GM23338 (cell line): ENCODE measurements at regions not wholly inside any gene's neighbourhood (a gene's known extent, or its start where the extent isn't known, plus 50 kb on each side); places are given as distances from the start of the nearest gene placed in this dataset.

Source experiments
- ATAC-seq: fragments of 200-7000 bp; cut with Tn5 transposase; 3 replicates; pipeline ENCODE4 v1.9.1; 2020
- DNase-seq: peaks from one replicate; pipeline ENCODE4 v3.0.0-alpha.2; 2015; ENCODE audit warnings: low spot score
- H2AFZ ChIP-seq: fragments of 200-600 bp; sonication (generic); 2 replicates; pipeline ENCODE4 v1.8.0; 2016; ENCODE audit warnings: antibody characterized with exemption, mild to moderate bottlenecking, moderate library complexity
- H3F3A ChIP-seq: fragments of 200-600 bp; sonication (generic); replicated peaks from 2 replicates; pipeline ENCODE4 v1.8.0; 2017; ENCODE audit warnings: antibody characterized with exemption, mixed run types, low read depth
- H3K27ac ChIP-seq: fragments of 200-600 bp; sonication (generic); 2 replicates; pipeline ENCODE4 v1.6.1; 2016; ENCODE audit warnings: low read depth
- H3K27me3 ChIP-seq: fragments of 200-600 bp; sonication (generic); 2 replicates; pipeline ENCODE4 v1.8.0; 2016; ENCODE audit warnings: mild to moderate bottlenecking, mixed run types, moderate library complexity; ENCODE audit not compliant: insufficient read depth
- H3K36me3 ChIP-seq: fragments of 200-600 bp; sonication (generic); 2 replicates; pipeline ENCODE4 v1.8.0; 2016; ENCODE audit warnings: mild to moderate bottlenecking; ENCODE audit not compliant: insufficient read depth
- H3K4me1 ChIP-seq: fragments of 200-600 bp; sonication (generic); 2 replicates; pipeline ENCODE4 v1.8.0; 2016; ENCODE audit warnings: mild to moderate bottlenecking, moderate library complexity; ENCODE audit not compliant: insufficient read depth
- H3K4me2 ChIP-seq: fragments of 200-600 bp; sonication (generic); 2 replicates; pipeline ENCODE4 v1.7.1; 2017; ENCODE audit warnings: mixed run types
- H3K4me3 ChIP-seq: fragments of 200-600 bp; sonication (generic); 2 replicates; pipeline ENCODE4 v1.6.1; 2016; ENCODE audit warnings: mixed run types
- H3K79me2 ChIP-seq: fragments of 200-600 bp; sonication (generic); replicated peaks from 2 replicates; pipeline ENCODE4 v1.8.0; 2017; ENCODE audit warnings: mild to moderate bottlenecking; ENCODE audit not compliant: insufficient read depth
- H3K9me2 ChIP-seq: fragments of 200-600 bp; sonication (generic); 2 replicates; pipeline ENCODE4 v1.8.0; 2017; ENCODE audit not compliant: insufficient read depth
- H4K20me1 ChIP-seq: fragments of 200-600 bp; sonication (generic); replicated peaks from 2 replicates; pipeline ENCODE4 v1.8.0; 2017; ENCODE audit warnings: mild to moderate bottlenecking; ENCODE audit not compliant: insufficient read depth
- H3K27ac Mint-ChIP-seq: 2 replicates; pipeline ENCODE4 v1.8.0; 2020; ENCODE audit warnings: inconsistent platforms, mild to moderate bottlenecking, moderate library complexity, mixed read lengths
- H3K27me3 Mint-ChIP-seq: 3 replicates; pipeline ENCODE4 v1.8.0; 2022; ENCODE audit warnings: low read depth, mild to moderate bottlenecking, moderate library complexity, mixed read lengths, inconsistent platforms; ENCODE audit not compliant: insufficient read depth, poor library complexity
- H3K36me3 Mint-ChIP-seq: 3 replicates; pipeline ENCODE4 v1.8.0; 2021; ENCODE audit warnings: low read depth, mild to moderate bottlenecking, inconsistent platforms, moderate library complexity, mixed read lengths
- H3K4me1 Mint-ChIP-seq: 3 replicates; pipeline ENCODE4 v1.8.0; 2020; ENCODE audit warnings: mild to moderate bottlenecking, inconsistent platforms, mixed read lengths
- H3K4me3 Mint-ChIP-seq: 3 replicates; pipeline ENCODE4 v1.8.0; 2021; ENCODE audit warnings: moderate library complexity, mild to moderate bottlenecking, inconsistent platforms, mixed read lengths
- H3K9me3 Mint-ChIP-seq: 3 replicates; pipeline ENCODE4 v1.8.0; 2020; ENCODE audit warnings: moderate library complexity, mild to moderate bottlenecking, inconsistent platforms, mixed read lengths
- CREB1 ChIP-seq: fragments of 250-450 bp; sonication (Bioruptor Pico); IDR thresholded peaks from 2 replicates; pipeline ENCODE4 v1.5.0; 2020; ENCODE audit warnings: low read depth, mild to moderate bottlenecking, moderate library complexity
- ETS1 ChIP-seq: IDR thresholded peaks from 2 replicates; pipeline ENCODE4 v1.6.1; 2016; ENCODE audit warnings: antibody characterized with exemption
- EZH2 ChIP-seq: fragments of 200-600 bp; sonication (generic); IDR thresholded peaks from one replicate; pipeline ENCODE4 v1.8.0; 2017; ENCODE audit warnings: antibody characterized with exemption, mild to moderate bottlenecking, low read depth; ENCODE audit not compliant: unreplicated experiment
- EZH2phosphoT487 ChIP-seq: fragments of 200-600 bp; sonication (generic); IDR thresholded peaks from one replicate; pipeline ENCODE4 v1.8.1; 2018; ENCODE audit warnings: antibody characterized with exemption; ENCODE audit not compliant: unreplicated experiment
- JUNB ChIP-seq: IDR thresholded peaks from one replicate; pipeline ENCODE4 v1.6.1; 2016; ENCODE audit warnings: antibody characterized with exemption; ENCODE audit not compliant: unreplicated experiment
- NANOG ChIP-seq: IDR thresholded peaks from 2 replicates; pipeline ENCODE4 v1.6.1; 2016; ENCODE audit warnings: antibody characterized with exemption, borderline replicate concordance
- POLR2AphosphoS5 ChIP-seq: IDR thresholded peaks from 2 replicates; pipeline ENCODE4 v1.6.1; 2016; ENCODE audit warnings: antibody characterized with exemption, low read depth
- STAT1 ChIP-seq: IDR thresholded peaks from one replicate; pipeline ENCODE4 v1.6.1; 2016; ENCODE audit warnings: antibody characterized with exemption; ENCODE audit not compliant: unreplicated experiment
- ZNF114 ChIP-seq: fragments of 250-450 bp; sonication (Bioruptor Pico); IDR thresholded peaks from 2 replicates; pipeline ENCODE4 v1.5.0; 2020; ENCODE audit warnings: mild to moderate bottlenecking, moderate library complexity
- ZNF331 ChIP-seq: fragments of 250-450 bp; sonication (Bioruptor Pico); IDR thresholded peaks from 2 replicates; pipeline ENCODE4 v1.5.0; 2020; ENCODE audit warnings: low read depth, mild to moderate bottlenecking, moderate library complexity
- TF ChIP-seq, protein P1 (sequence below), 2 experiments: fragments of 200-600 bp in 1 of 2; sonication (generic) in 1 of 2; conservative IDR thresholded peaks; 2 replicates each; pipeline versions ENCODE4 v1.5.1 to v1.6.1; 2016 to 2017; ENCODE audit warnings: antibody characterized with exemption in 2 of 2, low read depth in 2 of 2, mild to moderate bottlenecking in 2 of 2, moderate library complexity in 1 of 2
- TF ChIP-seq, protein P2 (sequence below): IDR thresholded peaks from one replicate; pipeline ENCODE4 v1.6.1; 2018; ENCODE audit warnings: antibody characterized with exemption; ENCODE audit not compliant: unreplicated experiment
- TF ChIP-seq, protein P3 (sequence below): fragments of 250-450 bp; sonication (Bioruptor Pico); IDR thresholded peaks from 2 replicates; pipeline ENCODE4 v1.5.0; 2020; ENCODE audit warnings: mild to moderate bottlenecking, moderate library complexity

DNA sequence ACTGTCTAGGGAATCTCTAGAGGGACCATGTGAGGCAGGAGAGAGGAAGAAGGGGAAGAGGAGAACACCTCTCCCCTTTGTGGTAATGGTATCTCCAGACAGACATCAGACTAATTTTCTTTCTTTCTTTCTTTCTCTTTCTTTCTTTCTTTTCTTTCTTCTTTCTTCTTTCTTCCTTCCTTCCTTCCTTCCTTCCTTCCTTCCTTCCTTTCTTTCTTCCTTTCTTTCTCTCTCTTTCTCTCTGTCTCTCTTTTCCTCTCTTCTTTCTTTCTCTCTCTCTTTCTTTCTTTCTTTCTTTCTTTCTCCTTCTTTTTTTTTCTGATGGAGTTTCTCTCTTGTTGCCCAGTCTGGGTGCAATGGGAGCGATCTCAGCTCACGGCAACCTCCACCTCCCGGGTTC, 73.2 kb upstream of the PAX2 start:
- Histone ChIP-seq H3K27ac (no peak overlapping the region), H3K27me3 (peaks cover 64% of the 10 kb centered on the region), H4K20me1 (no peaks in the 10 kb centered on the region; the same call in 1 of the 2 replicates), H3K79me2 (no peaks in the 10 kb centered on the region), H3F3A (0 out of 2 replicates have a peak, but pooled peaks cover 11% of the 10 kb centered on the region), H3K9me2 (no peaks in the 10 kb centered on the region), H2AFZ (no peak overlapping the region), H3K4me3 (no peak overlapping the region), H3K4me1 (peaks cover 22% of the 10 kb centered on the region), H3K36me3 (no peaks in the 10 kb centered on the region), H3K4me2 (no peak overlapping the region)
- TF ChIP-seq ZNF331 (CRISPR knock-in tag) (no peak), CREB1 (CRISPR knock-in tag) (no peak), STAT1 (no peak), ETS1 (no peak), ZNF114 (CRISPR knock-in tag) (no peak), NANOG (no peak), JUNB (no peak), EZH2 (no peak), EZH2phosphoT487 (no peak), POLR2AphosphoS5 (no peak)
- TF ChIP-seq, protein P1, sequence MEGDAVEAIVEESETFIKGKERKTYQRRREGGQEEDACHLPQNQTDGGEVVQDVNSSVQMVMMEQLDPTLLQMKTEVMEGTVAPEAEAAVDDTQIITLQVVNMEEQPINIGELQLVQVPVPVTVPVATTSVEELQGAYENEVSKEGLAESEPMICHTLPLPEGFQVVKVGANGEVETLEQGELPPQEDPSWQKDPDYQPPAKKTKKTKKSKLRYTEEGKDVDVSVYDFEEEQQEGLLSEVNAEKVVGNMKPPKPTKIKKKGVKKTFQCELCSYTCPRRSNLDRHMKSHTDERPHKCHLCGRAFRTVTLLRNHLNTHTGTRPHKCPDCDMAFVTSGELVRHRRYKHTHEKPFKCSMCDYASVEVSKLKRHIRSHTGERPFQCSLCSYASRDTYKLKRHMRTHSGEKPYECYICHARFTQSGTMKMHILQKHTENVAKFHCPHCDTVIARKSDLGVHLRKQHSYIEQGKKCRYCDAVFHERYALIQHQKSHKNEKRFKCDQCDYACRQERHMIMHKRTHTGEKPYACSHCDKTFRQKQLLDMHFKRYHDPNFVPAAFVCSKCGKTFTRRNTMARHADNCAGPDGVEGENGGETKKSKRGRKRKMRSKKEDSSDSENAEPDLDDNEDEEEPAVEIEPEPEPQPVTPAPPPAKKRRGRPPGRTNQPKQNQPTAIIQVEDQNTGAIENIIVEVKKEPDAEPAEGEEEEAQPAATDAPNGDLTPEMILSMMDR (conservative IDR thresholded peaks at IDR 0.05; ENCODE audit: low read depth in 2 of 2): no peak
- TF ChIP-seq, protein P2, sequence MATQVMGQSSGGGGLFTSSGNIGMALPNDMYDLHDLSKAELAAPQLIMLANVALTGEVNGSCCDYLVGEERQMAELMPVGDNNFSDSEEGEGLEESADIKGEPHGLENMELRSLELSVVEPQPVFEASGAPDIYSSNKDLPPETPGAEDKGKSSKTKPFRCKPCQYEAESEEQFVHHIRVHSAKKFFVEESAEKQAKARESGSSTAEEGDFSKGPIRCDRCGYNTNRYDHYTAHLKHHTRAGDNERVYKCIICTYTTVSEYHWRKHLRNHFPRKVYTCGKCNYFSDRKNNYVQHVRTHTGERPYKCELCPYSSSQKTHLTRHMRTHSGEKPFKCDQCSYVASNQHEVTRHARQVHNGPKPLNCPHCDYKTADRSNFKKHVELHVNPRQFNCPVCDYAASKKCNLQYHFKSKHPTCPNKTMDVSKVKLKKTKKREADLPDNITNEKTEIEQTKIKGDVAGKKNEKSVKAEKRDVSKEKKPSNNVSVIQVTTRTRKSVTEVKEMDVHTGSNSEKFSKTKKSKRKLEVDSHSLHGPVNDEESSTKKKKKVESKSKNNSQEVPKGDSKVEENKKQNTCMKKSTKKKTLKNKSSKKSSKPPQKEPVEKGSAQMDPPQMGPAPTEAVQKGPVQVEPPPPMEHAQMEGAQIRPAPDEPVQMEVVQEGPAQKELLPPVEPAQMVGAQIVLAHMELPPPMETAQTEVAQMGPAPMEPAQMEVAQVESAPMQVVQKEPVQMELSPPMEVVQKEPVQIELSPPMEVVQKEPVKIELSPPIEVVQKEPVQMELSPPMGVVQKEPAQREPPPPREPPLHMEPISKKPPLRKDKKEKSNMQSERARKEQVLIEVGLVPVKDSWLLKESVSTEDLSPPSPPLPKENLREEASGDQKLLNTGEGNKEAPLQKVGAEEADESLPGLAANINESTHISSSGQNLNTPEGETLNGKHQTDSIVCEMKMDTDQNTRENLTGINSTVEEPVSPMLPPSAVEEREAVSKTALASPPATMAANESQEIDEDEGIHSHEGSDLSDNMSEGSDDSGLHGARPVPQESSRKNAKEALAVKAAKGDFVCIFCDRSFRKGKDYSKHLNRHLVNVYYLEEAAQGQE: no peak
- TF ChIP-seq, protein P3, sequence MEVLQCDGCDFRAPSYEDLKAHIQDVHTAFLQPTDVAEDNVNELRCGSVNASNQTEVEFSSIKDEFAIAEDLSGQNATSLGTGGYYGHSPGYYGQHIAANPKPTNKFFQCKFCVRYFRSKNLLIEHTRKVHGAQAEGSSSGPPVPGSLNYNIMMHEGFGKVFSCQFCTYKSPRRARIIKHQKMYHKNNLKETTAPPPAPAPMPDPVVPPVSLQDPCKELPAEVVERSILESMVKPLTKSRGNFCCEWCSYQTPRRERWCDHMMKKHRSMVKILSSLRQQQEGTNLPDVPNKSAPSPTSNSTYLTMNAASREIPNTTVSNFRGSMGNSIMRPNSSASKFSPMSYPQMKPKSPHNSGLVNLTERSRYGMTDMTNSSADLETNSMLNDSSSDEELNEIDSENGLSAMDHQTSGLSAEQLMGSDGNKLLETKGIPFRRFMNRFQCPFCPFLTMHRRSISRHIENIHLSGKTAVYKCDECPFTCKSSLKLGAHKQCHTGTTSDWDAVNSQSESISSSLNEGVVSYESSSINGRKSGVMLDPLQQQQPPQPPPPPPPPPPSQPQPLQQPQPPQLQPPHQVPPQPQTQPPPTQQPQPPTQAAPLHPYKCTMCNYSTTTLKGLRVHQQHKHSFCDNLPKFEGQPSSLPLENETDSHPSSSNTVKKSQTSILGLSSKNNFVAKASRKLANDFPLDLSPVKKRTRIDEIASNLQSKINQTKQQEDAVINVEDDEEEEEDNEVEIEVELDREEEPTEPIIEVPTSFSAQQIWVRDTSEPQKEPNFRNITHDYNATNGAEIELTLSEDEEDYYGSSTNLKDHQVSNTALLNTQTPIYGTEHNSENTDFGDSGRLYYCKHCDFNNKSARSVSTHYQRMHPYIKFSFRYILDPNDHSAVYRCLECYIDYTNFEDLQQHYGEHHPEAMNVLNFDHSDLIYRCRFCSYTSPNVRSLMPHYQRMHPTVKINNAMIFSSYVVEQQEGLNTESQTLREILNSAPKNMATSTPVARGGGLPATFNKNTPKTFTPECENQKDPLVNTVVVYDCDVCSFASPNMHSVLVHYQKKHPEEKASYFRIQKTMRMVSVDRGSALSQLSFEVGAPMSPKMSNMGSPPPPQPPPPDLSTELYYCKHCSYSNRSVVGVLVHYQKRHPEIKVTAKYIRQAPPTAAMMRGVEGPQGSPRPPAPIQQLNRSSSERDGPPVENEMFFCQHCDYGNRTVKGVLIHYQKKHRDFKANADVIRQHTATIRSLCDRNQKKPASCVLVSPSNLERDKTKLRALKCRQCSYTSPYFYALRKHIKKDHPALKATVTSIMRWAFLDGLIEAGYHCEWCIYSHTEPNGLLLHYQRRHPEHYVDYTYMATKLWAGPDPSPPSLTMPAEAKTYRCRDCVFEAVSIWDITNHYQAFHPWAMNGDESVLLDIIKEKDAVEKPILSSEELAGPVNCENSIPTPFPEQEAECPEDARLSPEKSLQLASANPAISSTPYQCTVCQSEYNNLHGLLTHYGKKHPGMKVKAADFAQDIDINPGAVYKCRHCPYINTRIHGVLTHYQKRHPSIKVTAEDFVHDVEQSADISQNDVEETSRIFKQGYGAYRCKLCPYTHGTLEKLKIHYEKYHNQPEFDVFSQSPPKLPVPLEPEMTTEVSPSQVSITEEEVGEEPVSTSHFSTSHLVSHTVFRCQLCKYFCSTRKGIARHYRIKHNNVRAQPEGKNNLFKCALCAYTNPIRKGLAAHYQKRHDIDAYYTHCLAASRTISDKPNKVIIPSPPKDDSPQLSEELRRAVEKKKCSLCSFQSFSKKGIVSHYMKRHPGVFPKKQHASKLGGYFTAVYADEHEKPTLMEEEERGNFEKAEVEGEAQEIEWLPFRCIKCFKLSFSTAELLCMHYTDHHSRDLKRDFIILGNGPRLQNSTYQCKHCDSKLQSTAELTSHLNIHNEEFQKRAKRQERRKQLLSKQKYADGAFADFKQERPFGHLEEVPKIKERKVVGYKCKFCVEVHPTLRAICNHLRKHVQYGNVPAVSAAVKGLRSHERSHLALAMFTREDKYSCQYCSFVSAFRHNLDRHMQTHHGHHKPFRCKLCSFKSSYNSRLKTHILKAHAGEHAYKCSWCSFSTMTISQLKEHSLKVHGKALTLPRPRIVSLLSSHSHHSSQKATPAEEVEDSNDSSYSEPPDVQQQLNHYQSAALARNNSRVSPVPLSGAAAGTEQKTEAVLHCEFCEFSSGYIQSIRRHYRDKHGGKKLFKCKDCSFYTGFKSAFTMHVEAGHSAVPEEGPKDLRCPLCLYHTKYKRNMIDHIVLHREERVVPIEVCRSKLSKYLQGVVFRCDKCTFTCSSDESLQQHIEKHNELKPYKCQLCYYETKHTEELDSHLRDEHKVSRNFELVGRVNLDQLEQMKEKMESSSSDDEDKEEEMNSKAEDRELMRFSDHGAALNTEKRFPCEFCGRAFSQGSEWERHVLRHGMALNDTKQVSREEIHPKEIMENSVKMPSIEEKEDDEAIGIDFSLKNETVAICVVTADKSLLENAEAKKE (CRISPR knock-in tag): no peak
- H3K27me3 Mint-ChIP-seq: peaks cover 39% of the 10 kb centered on the region
- ATAC-seq: no peak
- no peaks in the 10 kb centered on the region for H3K9me3 Mint-ChIP-seq
- H3K27ac Mint-ChIP-seq: no peak overlapping the region
- H3K4me1 Mint-ChIP-seq: peaks cover 34% of the 10 kb centered on the region
- no peak for DNase-seq
- H3K36me3 Mint-ChIP-seq: no peaks in the 10 kb centered on the region
- no peak overlapping the region for H3K4me3 Mint-ChIP-seq
